ENCODE measurements at regions not wholly inside any gene's neighbourhood (a gene's known extent, or its start where the extent isn't known, plus 50 kb on each side); places are given as distances from the start of the nearest gene placed in this dataset.
A peak's percentile ranks its signal among the peaks of the same experiment; 100 is the strongest.

- ChIA-PET POLR2A (no interaction called here), CTCF (interaction anchor here (0.9 to 3.4 kb wide), 22 partner anchors 11 to 952 kb away, joined by 3 to 26 read pairs (median 6); no protein-coding TSS in a partner anchor)
- TF ChIP-seq, protein P1, sequence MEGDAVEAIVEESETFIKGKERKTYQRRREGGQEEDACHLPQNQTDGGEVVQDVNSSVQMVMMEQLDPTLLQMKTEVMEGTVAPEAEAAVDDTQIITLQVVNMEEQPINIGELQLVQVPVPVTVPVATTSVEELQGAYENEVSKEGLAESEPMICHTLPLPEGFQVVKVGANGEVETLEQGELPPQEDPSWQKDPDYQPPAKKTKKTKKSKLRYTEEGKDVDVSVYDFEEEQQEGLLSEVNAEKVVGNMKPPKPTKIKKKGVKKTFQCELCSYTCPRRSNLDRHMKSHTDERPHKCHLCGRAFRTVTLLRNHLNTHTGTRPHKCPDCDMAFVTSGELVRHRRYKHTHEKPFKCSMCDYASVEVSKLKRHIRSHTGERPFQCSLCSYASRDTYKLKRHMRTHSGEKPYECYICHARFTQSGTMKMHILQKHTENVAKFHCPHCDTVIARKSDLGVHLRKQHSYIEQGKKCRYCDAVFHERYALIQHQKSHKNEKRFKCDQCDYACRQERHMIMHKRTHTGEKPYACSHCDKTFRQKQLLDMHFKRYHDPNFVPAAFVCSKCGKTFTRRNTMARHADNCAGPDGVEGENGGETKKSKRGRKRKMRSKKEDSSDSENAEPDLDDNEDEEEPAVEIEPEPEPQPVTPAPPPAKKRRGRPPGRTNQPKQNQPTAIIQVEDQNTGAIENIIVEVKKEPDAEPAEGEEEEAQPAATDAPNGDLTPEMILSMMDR (IDR thresholded peaks at IDR 0.05; ENCODE audit: control extremely low read depth, extremely low read depth, low read depth, missing control alignments), result no peak
- DNase-seq (ENCODE audit: extremely low spot score), result no peak
Measured at GRCh38 chr6:134823710-134824034, 126.2 kb downstream of the ALDH8A1 start.

DNA sequence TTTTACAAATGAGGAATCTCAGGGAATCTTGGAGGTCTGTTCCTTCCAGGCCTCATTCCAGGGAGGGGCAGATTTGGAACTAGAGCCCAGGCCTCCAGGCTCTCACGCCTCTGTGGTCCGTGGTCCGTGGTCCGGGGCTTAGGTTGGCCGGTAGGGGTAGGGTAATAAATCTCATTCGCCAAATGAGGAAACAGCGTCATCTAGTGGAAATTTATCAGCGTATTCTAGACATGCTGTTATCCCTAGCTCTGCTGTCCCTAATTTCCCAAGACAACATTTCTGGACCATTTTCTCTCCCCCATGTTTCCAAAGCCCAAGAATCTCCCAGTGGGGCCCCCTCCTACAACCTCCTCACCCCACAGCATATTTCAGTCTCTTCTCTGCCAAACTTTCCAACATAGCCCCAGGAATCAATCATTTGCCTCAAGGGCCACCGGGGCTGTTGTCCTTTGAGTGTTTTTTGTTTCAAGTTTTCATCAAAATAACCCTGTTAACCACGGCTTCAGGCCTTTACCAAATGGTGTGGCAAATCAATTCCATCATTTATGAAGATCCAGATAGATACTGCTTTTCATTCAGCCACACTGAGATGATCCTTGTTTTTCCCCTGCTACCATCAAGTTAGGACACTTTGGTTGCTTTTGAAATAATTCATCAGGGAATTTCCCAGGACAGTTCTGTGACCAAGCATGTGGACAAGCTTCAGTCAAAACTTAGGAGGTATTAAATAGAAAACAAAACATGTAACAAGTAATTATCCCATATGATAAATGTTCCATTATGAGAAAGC is 126.8 kb downstream of the ALDH8A1 start:
- ChIA-PET POLR2A (no interaction called here), CTCF (interaction anchor here (0.7 to 3.4 kb wide), 33 partner anchors 9 to 952 kb away, joined by 3 to 26 read pairs (median 4); no protein-coding TSS in a partner anchor)
- DNase-seq (ENCODE audit: extremely low spot score), result peak; percentile 65
- TF ChIP-seq, protein P1 (IDR thresholded peaks at IDR 0.05; ENCODE audit: control extremely low read depth, extremely low read depth, low read depth, missing control alignments), result peak; percentile 70

DNA sequence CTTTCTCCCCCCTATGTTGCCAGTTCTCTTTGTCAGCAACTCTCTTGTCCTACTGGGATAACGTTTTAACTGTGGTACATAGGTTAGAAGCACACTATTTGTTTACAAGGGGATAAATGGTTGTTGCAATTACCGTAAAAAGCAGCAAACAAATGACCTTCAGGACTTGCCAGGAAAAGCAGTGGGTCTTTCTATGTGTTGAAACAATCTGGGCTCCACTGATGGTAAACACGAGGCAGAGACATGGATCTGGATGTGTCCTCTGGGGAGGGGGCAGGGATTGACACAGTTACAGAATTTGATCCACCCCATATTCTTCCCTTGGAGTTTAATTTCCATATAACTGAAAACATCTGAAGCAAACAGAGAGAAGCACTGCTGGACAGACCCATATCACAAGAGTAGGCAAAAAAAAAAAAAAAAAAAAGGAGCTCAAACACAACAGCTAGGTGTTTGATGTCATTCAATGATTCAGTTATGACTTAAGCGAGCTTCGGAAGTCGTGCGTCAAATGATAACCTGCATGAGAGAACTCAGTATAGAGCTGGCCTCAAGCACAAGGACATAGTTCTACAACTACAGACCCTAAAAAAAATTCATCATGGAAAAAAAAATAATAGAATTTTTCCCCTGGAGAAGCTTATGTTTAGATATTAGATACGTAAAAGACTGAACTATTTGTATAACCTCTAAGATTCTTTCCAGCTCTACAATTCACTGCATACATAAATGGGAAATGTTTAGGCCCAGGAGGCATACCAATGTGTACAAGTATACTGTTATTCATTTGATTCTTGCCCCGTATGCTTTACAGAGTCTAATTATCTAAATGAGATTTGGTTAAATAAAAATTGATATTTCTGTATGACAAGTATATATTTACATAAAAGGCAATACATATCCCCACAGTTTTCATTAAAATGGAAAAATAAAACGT is 127.7 kb downstream of the ALDH8A1 start:
- ChIA-PET POLR2A (no interaction called here), CTCF (interaction anchor here (0.6 to 3.4 kb wide), 30 partner anchors 9 to 759 kb away, joined by 3 to 26 read pairs (median 5); no protein-coding TSS in a partner anchor)
- DNase-seq (ENCODE audit: extremely low spot score), result no peak
- TF ChIP-seq, protein P1 (IDR thresholded peaks at IDR 0.05; ENCODE audit: control extremely low read depth, extremely low read depth, low read depth, missing control alignments), result no peak

DNA sequence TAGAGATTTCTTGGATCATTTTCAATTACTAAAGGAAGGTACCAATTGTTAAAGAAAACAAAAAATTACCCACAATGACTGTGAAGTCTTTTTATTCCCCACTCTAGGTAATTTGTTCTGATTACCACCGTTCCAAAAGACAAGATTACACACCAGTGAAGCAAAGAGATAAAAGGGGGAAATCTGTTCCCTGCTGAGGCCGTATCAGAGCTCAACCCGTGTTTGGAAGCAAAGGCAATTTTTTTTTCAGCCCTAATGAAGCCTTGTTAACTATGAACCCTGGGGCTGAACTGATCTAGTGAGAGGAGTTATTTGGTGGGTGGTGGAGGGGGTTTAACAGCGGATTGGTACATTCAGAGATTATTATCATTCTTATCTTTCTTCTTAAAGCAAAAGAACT is 128.5 kb downstream of the ALDH8A1 start:
- TF ChIP-seq, protein P1 (IDR thresholded peaks at IDR 0.05; ENCODE audit: control extremely low read depth, extremely low read depth, low read depth, missing control alignments), result no peak
- no peak for DNase-seq (ENCODE audit: extremely low spot score)
- ChIA-PET CTCF (interaction anchor here (2.1 kb wide), 1 partner anchor 13 kb away, joined by 9 read pairs; no protein-coding TSS in a partner anchor), POLR2A (no interaction called here)

DNA sequence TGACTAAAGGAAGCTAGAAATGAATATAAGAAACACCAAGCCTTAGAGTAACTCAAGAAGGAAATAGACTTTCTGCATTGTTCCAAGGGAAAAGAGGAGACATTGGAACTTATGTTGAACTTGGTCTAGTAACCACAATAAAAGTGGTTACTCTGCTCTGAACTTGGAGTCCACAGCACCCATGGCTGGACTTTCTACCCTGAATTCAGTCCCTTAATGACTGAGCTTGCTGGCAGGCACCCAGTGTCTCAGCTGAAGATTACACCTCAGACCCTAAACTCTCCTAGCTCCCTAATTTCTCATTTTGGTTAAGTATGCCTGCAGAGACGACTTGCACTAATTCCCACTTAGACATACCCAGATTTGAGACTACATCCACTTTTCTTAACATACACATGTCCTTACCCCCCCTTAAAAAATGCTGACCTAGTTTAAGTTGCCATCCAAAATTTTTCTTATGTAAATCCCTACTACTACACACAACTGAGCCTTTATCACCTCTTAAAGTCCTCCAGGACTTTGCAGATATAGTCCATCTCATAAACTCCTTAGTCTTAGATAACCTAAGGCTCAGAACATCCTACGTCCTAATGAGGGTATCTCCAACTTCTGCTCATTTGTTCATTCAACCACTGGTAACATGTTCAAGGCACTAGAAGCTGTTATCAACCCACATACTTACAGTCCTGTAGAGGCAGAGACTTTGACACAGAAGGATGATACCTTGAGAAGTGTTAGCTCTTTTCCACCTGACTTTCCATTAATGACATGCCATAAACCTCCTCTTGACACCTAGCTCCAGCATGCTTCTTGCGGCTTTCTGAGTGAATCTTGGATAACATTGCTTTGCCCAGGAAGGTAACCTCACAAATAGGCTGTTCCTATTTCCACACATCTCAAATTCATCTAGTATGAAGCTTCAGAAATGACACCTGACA is 129.8 kb downstream of the ALDH8A1 start:
- TF ChIP-seq, protein P1 (IDR thresholded peaks at IDR 0.05; ENCODE audit: control extremely low read depth, extremely low read depth, low read depth, missing control alignments), result no peak
- POLR2A ChIA-PET, result no interaction called here
- no peak for DNase-seq (ENCODE audit: extremely low spot score)
- CTCF ChIA-PET, result interaction anchor here (1.1 to 1.6 kb wide), 3 partner anchors 19 to 697 kb away, joined by 4 to 9 read pairs (median 4); no protein-coding TSS in a partner anchor
